ENCODE measurements at regions not wholly inside any gene's neighbourhood (a gene's known extent, or its start where the extent isn't known, plus 50 kb on each side); places are given as distances from the start of the nearest gene placed in this dataset.

- TF ChIP-seq BCL11A (IDR thresholded peaks at IDR 0.05; ENCODE audit: low read depth, low read length) (no peak), SKIL (IDR thresholded peaks at IDR 0.05; ENCODE audit: low read depth, poor library complexity, severe bottlenecking) (no peak), ATF7 (IDR thresholded peaks at IDR 0.05; ENCODE audit: low read depth) (peak; percentile 52), ZBTB11 (CRISPR knock-in tag; IDR thresholded peaks at IDR 0.05) (no peak), STAT3 (IDR thresholded peaks at IDR 0.05; ENCODE audit: low read depth, low read length) (no peak), YY1 (IDR thresholded peaks at IDR 0.05; ENCODE audit: low read depth, low read length) (peak; percentile 59; the same call in 1 of the 2 replicates), EP300 (IDR thresholded peaks at IDR 0.05; ENCODE audit: borderline replicate concordance in 1 of 2, control insufficient read depth in 1 of 2, low read depth in 2 of 2, low read length in 2 of 2) (0 out of 4 replicates have a peak, but pooled peaks of 1 of the 2 experiments have one; percentile 27), IKZF2 (IDR thresholded peaks at IDR 0.05) (peak in 1 of 2 experiments; percentile 45; a peak in 2 of 4 replicates), RAD21 (IDR thresholded peaks at IDR 0.05; ENCODE audit: insufficient read depth, low read depth, low read length) (no peak), ZNF687 (IDR thresholded peaks at IDR 0.05) (peak; percentile 63), NFYA (IDR thresholded peaks at IDR 0.05; ENCODE audit: borderline replicate concordance, low read depth, low read length) (no peak), HDGF (IDR thresholded peaks at IDR 0.05) (no peak), NR2C1 (IDR thresholded peaks at IDR 0.05) (no peak), MXI1 (IDR thresholded peaks at IDR 0.05; ENCODE audit: low read depth, low read length) (no peak), RUNX3 (IDR thresholded peaks at IDR 0.05; ENCODE audit: low read length) (no peak), DPF2 (IDR thresholded peaks at IDR 0.05) (peak; percentile 24; the same call in 1 of the 2 replicates), ATF3 (IDR thresholded peaks at IDR 0.05; ENCODE audit: borderline replicate concordance, extremely low read depth, low read depth, low read length) (no peak), MLLT1 (IDR thresholded peaks at IDR 0.05) (peak; percentile 39; the same call in 1 of the 2 replicates)
These were observed 478.5 kb downstream of the ADGRL2 start (continued) for GRCh38 chr1:82279241-82279640.
